ENCODE measurements at regions not wholly inside any gene's neighbourhood (a gene's known extent, or its start where the extent isn't known, plus 50 kb on each side); places are given as distances from the start of the nearest gene placed in this dataset.
A peak's percentile ranks its signal among the peaks of the same experiment; 100 is the strongest.

GRCh38 chr5:29114331-29114768 is 2076.0 kb upstream of the CDH9 start:
- no peaks in the 10 kb centered on the region for H3K79me2 ChIP-seq (ENCODE audit: control insufficient read depth in 1 of 2, insufficient read depth in 2 of 2, low read length in 2 of 2)
- H2BK5ac ChIP-seq (ENCODE audit: low read depth, low read length), result no peak overlapping the region
- H3K36me3 ChIP-seq (ENCODE audit: control insufficient read depth in 2 of 4, insufficient read depth in 4 of 4, low read length in 3 of 4), result no peaks in the 10 kb centered on the region
- no peak overlapping the region for H2BK20ac ChIP-seq (ENCODE audit: low read length)
- H2AFZ ChIP-seq (ENCODE audit: low read length), result no peak overlapping the region
- ChIA-PET POLR2A (ENCODE audit: partially characterized antibody) (no interaction called here), CTCF (ENCODE audit: partially characterized antibody) (interaction anchor here (1.4 to 1.5 kb wide), 2 partner anchors 33 to 113 kb away, joined by 3 to 4 read pairs; no protein-coding TSS in a partner anchor)
- TF ChIP-seq TEAD4 (IDR thresholded peaks at IDR 0.05; ENCODE audit: low read depth, low read length), result no peak
- no peak for TF ChIP-seq CHD1 (IDR thresholded peaks at IDR 0.05; ENCODE audit: low read depth, low read length)
- TF ChIP-seq, protein P1, sequence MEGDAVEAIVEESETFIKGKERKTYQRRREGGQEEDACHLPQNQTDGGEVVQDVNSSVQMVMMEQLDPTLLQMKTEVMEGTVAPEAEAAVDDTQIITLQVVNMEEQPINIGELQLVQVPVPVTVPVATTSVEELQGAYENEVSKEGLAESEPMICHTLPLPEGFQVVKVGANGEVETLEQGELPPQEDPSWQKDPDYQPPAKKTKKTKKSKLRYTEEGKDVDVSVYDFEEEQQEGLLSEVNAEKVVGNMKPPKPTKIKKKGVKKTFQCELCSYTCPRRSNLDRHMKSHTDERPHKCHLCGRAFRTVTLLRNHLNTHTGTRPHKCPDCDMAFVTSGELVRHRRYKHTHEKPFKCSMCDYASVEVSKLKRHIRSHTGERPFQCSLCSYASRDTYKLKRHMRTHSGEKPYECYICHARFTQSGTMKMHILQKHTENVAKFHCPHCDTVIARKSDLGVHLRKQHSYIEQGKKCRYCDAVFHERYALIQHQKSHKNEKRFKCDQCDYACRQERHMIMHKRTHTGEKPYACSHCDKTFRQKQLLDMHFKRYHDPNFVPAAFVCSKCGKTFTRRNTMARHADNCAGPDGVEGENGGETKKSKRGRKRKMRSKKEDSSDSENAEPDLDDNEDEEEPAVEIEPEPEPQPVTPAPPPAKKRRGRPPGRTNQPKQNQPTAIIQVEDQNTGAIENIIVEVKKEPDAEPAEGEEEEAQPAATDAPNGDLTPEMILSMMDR (IDR thresholded peaks at IDR 0.05; ENCODE audit: control extremely low read depth in 1 of 3, insufficient read depth in 1 of 3, low read depth in 1 of 3, low read length in 3 of 3), result no peak
- TF ChIP-seq BCL11A (IDR thresholded peaks at IDR 0.05; ENCODE audit: low read depth in 2 of 2, low read length in 2 of 2), result no peak
- TF ChIP-seq, protein P2, sequence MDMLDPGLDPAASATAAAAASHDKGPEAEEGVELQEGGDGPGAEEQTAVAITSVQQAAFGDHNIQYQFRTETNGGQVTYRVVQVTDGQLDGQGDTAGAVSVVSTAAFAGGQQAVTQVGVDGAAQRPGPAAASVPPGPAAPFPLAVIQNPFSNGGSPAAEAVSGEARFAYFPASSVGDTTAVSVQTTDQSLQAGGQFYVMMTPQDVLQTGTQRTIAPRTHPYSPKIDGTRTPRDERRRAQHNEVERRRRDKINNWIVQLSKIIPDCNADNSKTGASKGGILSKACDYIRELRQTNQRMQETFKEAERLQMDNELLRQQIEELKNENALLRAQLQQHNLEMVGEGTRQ (IDR thresholded peaks at IDR 0.05; ENCODE audit: low read length), result no peak
- no peak for TF ChIP-seq CEBPB (IDR thresholded peaks at IDR 0.05; ENCODE audit: low read depth, low read length)
- TF ChIP-seq CBX8 (IDR thresholded peaks at IDR 0.05; ENCODE audit: borderline replicate concordance, low read depth, low read length), result no peak
- no peak for TF ChIP-seq EZH2 (IDR thresholded peaks at IDR 0.05; ENCODE audit: low read depth, low read length, severe bottlenecking)
- no peak for TF ChIP-seq BRCA1 (IDR thresholded peaks at IDR 0.05; ENCODE audit: low read depth, low read length)
- TF ChIP-seq POLR2AphosphoS5 (IDR thresholded peaks at IDR 0.05; ENCODE audit: low read depth, low read length), result no peak
- TF ChIP-seq EGR1 (IDR thresholded peaks at IDR 0.05; ENCODE audit: borderline replicate concordance, low read depth, low read length), result no peak
- no peak overlapping the region for H4K5ac ChIP-seq (ENCODE audit: insufficient read length, low read depth, low read length)
- no peak overlapping the region for H3K23ac ChIP-seq (ENCODE audit: insufficient read length)
- no peak overlapping the region for H2BK15ac ChIP-seq (ENCODE audit: low read length)
- H4K91ac ChIP-seq (replicated peaks; ENCODE audit: insufficient read length, low read length), result no peak overlapping the region
- no peak overlapping the region for H3K56ac ChIP-seq (replicated peaks; ENCODE audit: insufficient read length, low read depth, low read length)
- DNase-seq (ENCODE audit: low read depth in 1 of 2, low spot score in 2 of 2), result no peak
- no peaks in the 10 kb centered on the region for H3K79me1 ChIP-seq (ENCODE audit: low read depth, low read length)
- H2BK120ac ChIP-seq (replicated peaks; ENCODE audit: low read depth, low read length), result no peak overlapping the region
- no peaks in the 10 kb centered on the region for H3K4me1 ChIP-seq (replicated peaks in 1 of 4; ENCODE audit: control insufficient read depth in 3 of 4, insufficient read depth in 4 of 4, low read length in 3 of 4)
- no peak overlapping the region for H3K4me2 ChIP-seq (ENCODE audit: insufficient read depth in 1 of 2, low read depth in 2 of 2, low read length in 2 of 2)
- no peak overlapping the region for H3K14ac ChIP-seq (ENCODE audit: insufficient read length)
- H3K9me3 ChIP-seq (ENCODE audit: insufficient read depth in 2 of 2, low read depth in 1 of 2, low read length in 1 of 2), result no peaks in the 10 kb centered on the region
- H3K9ac ChIP-seq (replicated peaks in 1 of 4; ENCODE audit: extremely low read depth in 1 of 4, low read depth in 3 of 4, low read length in 3 of 4), result no peak overlapping the region
- no peak overlapping the region for H2AK5ac ChIP-seq (ENCODE audit: low read depth, low read length)
- no peak overlapping the region for H3K4ac ChIP-seq (replicated peaks; ENCODE audit: insufficient read length, low read depth, low read length)
- no peak overlapping the region for H3K18ac ChIP-seq (ENCODE audit: extremely low read depth, low read length)
- no peak for FAIRE-seq
- no peak overlapping the region for H3K4me3 ChIP-seq (ENCODE audit: extremely low read depth in 1 of 4, insufficient read depth in 2 of 4, low read depth in 3 of 4, low read length in 4 of 4)
- no peak overlapping the region for H3K27ac ChIP-seq (ENCODE audit: low read depth, low read length)
- no peak overlapping the region for H2BK12ac ChIP-seq (ENCODE audit: low read depth, low read length)
- H4K20me1 ChIP-seq (replicated peaks in 1 of 2; ENCODE audit: control insufficient read depth in 1 of 2, insufficient read depth in 2 of 2, low read length in 2 of 2), result no peaks in the 10 kb centered on the region
- H4K8ac ChIP-seq (ENCODE audit: extremely low read depth, insufficient read depth, low read length), result peak overlapping the region; percentile 68; the same call in 1 of the 2 replicates
- no peaks in the 10 kb centered on the region for H3K23me2 ChIP-seq (ENCODE audit: low read depth, low read length)
- H3K27me3 ChIP-seq (replicated peaks in 1 of 4; ENCODE audit: control insufficient read depth in 3 of 4, extremely low read depth in 1 of 4, insufficient read depth in 3 of 4, low read length in 3 of 4), result no peaks in the 10 kb centered on the region

Measured in H1 (cell line).